AML-193 (cell line): ENCODE measurements at regions not wholly inside any gene's neighbourhood (a gene's known extent, or its start where the extent isn't known, plus 50 kb on each side); places are given as distances from the start of the nearest gene placed in this dataset.
A peak's percentile ranks its signal among the peaks of the same experiment; 100 is the strongest.
"Not testable (repeated sequence)": the region's sequence is repeated elsewhere in the genome, so short reads cannot be mapped to it uniquely, and the experiment has no call there.

Experiments used
- DNase-seq, 2 experiments: peaks; one replicate each; lab custom pipeline; 2025; lab: John Stamatoyannopoulos, UW

DNA sequence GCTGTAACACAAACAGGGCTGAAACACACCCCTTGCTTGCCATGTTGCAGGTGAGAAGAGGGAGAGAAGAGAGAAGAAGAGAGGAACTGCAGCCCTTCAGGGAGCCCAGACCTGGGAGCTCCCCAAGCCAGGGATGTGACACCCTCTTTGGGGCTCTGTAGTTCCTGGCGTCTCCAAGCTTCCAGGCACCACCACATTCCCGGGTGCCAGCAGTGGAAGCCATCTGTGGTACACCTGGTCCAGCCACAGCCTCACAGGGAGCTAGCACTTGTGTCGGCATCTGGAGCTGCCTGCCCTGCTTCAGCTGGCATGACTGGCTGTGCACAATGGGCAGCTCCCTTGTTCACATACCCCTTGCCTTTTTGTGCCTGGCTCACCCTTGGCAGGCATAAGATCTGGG, 182.1 kb downstream of the DEPDC1B start:
- DNase-seq: no peak

- DNase-seq: no peak
These were observed 182.8 kb downstream of the DEPDC1B start for GRCh38 chr5:60517094-60517694.

GRCh38 chr5:60516688-60517087, 183.3 kb downstream of the DEPDC1B start:
- no peak for DNase-seq

- DNase-seq: peak; percentile 21 to 25
These were observed 185.8 kb downstream of the DEPDC1B start for GRCh38 chr5:60514152-60514551.

DNA sequence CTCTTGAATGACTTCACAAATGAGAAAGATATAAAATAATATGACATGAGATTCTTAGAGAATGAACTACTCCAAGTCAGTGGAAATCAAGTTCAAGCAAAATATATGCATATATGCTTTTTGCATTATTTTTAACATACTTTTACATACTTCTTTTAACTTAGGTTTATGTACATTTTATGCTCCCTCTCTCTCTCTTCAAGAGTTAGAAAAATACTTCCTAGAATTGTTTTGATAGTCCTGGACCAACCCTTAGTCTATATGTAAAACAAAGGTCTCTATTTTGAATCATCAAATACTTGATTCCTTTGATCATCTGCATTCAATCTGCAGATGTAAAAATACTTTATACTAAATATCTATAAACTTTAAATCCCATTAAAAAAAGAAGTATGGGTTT, 187.8 kb downstream of the DEPDC1B start:
- DNase-seq: no peak

- DNase-seq: no peak
These were observed 189.3 kb downstream of the DEPDC1B start for GRCh38 chr5:60510663-60511062.

GRCh38 chr5:60510049-60510448, 189.9 kb downstream of the DEPDC1B start:
- DNase-seq: no peak

DNA sequence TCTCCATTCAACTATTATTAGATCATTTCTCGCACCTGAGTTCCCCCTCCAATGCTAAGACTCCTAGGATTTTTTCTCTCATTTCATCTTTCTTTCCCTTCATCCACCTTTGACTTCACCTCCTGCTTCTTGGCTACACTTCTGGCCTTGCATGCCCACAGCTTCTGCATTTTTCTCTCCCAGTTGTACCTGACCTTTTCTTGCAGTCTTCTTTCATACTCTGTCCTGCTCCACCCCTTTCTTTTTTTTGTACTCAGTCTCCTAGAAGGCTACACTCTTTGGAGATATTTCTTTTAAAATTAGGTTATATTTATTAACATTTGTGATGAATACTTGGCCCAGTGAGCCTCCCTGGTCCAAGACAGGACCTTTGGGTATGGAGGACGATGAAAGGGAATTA, 190.4 kb downstream of the DEPDC1B start:
- DNase-seq: no peak

- DNase-seq: no peak
These were observed 192.3 kb downstream of the DEPDC1B start for GRCh38 chr5:60507687-60508086.

GRCh38 chr5:60505373-60506171, 194.4 kb downstream of the DEPDC1B start:
- DNase-seq: no peak

DNA sequence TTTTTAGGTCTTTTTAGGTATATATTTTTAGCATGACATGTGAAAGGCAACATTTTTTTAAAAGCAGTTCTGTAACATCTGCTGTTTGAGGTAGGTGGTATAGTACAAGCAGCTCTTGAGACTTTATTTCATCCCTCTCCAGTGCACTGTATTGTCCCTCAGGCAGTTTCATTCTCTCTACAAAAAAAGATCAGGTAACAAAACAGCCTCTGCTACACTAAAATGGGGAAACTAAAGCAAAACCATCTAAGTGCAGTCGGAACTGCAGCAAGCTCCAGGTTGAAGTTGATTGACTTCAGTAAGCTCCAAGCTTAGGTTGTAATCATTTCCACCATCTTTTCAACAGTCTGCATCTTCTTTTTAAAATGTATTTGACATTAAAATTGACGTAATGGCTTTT, 195.6 kb downstream of the DEPDC1B start:
- no peak for DNase-seq

DNA sequence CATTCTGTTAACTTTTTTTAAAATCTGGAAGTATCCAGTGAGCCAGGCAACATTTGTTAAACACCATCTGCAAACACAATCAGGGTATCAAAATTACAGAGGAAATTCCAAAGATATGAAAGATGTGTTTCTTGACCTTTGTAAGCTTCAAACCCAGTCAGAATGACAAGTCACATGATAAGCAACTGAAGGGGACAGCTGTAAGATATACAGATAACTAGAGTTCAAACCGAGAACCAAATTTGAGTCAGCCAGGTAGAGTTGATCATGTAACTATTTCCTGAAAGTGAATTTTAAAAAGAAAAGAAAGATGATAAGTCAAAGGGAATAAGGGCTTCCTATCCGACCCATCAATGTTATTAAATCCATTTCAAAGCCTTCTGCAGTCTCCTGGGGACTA, 196.2 kb downstream of the DEPDC1B start:
- DNase-seq: no peak

GRCh38 chr5:60497706-60498500, 202.1 kb downstream of the DEPDC1B start:
- no peak for DNase-seq

GRCh38 chr5:60495644-60496520, 204.1 kb downstream of the DEPDC1B start:
- DNase-seq: no peak

DNA sequence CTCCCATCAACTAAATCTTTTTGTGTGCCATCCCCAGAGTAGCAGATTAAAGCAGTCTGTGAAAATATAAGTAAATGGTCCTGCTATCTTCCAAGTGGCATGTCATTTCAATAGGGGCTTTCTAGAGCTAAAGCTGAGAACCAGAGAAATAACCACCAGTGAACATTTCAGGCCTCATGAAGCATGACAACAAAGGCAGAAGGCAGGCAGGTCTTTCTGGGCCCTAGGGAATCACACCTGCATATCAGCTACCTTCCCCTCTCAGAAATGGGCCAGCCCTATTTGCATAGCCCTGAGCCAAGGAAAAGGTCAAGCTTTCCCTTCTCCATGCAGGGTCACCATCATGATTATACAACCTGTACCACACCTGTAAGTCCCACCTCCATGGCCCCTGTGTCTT, 205.3 kb downstream of the DEPDC1B start:
- DNase-seq: no peak

DNA sequence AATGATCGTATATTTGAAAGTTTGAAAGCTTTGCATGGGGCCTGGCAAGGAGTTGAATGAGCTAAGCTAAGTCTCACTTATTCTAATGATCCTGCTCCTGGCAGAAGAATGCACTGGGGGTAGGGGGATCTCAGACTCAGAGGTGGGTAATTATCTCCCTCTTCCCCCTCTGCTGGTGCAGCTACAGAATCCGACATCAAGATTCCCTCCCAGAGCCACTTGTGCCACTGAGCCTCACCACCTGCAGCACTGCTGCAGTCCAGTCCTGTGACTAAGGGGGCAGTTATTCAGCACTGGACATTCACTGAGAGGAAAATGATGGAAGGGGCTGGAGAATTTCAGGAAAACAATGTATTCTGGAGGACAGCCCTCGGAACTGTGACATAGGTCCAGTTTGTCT, 205.8 kb downstream of the DEPDC1B start:
- no peak for DNase-seq

GRCh38 chr5:60493372-60493771, 206.6 kb downstream of the DEPDC1B start:
- no peak for DNase-seq

GRCh38 chr5:60492958-60493357, 207.0 kb downstream of the DEPDC1B start:
- DNase-seq: no peak

DNA sequence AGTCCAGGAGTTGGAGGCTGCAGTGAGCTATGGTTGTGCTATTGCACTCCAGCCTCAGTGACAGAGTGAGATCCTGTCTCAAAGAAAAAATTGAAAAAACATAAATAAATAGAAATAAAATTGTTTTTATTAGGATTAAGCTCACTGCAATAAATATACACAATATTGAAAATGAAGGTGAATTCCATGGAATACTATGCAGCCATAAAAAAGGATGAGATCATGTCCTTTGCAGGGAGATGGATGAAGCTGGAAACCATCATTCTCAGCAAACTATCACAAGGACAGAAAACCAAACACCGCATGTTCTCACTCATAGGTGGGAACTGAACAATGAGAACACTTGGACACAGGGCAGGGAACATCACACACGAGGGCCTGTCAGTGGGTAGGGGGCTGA, 207.6 kb downstream of the DEPDC1B start:
- DNase-seq: not testable (repeated sequence)

DNA sequence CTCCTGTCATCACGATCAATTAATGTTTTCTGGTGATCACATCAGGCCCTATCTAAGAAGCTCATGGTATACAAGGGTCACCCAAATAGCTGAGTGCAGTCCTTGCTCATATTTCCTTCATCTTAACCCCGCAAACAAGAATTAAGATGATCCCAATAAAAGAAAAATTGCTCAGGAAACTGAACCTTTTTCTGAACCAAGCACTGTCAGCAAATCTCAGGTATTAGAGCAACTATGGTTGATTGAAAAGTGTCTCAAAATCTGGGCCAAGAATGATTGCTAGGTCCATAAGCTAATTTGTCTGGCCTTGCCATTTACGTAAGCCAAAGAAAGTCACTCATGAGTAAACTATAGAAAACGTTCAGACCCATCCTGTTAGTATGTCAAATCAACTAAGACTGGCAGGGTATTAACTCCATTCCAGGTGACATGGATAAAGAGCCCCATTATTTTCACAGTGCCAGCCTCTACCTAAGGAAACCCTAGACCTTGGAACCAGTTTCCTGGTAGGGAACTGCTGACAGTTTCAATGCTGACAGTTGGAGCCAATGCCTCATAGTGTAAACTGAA, 209.3 kb downstream of the DEPDC1B start:
- DNase-seq: no peak

DNA sequence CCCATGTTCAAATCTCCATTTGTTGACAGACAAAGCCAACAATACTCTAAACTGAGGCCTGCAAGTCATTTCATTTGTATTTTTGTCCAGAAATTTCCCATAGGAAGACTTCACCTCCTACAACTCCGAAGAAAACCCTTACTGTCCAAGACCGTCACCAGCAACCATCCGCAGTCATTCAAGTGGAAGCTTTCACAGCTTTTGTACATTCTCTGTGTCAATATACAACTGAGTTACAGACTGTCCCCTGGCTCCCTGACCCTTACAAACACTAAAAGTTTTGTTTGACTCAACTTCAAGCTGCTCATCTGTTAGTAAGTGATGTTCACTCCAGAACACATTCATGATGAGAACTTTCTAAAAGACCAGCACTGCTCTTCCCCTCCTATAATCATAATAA, 210.1 kb downstream of the DEPDC1B start:
- no peak for DNase-seq

- no peak for DNase-seq
These were observed 210.6 kb downstream of the DEPDC1B start for GRCh38 chr5:60489377-60489776.
